H1 (cell line): ENCODE measurements at regions not wholly inside any gene's neighbourhood (a gene's known extent, or its start where the extent isn't known, plus 50 kb on each side); places are given as distances from the start of the nearest gene placed in this dataset.
"Not testable (repeated sequence)": the region's sequence is repeated elsewhere in the genome, so short reads cannot be mapped to it uniquely, and the experiment has no call there.

Experiments used
- CTCF ChIA-PET: fragments of 300-600 bp; sonication (Branson Sonifier 250); formaldehyde crosslinking; loops from one replicate; lab custom pipeline; 2021; ENCODE audit not compliant: partially characterized antibody; lab: Charles Lee
- POLR2A ChIA-PET: fragments of 300-600 bp; sonication (Branson Sonifier 250); formaldehyde crosslinking; loops from one replicate; lab custom pipeline; 2021; ENCODE audit warnings: inconsistent platforms; ENCODE audit not compliant: partially characterized antibody; lab: Charles Lee
- DNase-seq, 2 experiments: peaks; one replicate each; pipeline versions ENCODE4 v3.0.0 to v3.0.0-alpha.2; 2010 to 2022; ENCODE audit warnings: low spot score in 2 of 2, low read depth in 1 of 2, mixed read lengths in 1 of 2
- FAIRE-seq: peaks from 2 replicates; lab custom pipeline; 2011; peaks lifted over from hg19 to GRCh38; lab: Jason Lieb, UNC
- H2AFZ ChIP-seq: 2 replicates; pipeline ENCODE4 v1.8.1; 2012; ENCODE audit warnings: low read length, inconsistent platforms
- H2AK5ac ChIP-seq: 2 replicates; pipeline ENCODE4 v1.6.1; 2013; ENCODE audit warnings: low read depth, low read length
- H2BK120ac ChIP-seq: replicated peaks from 2 replicates; pipeline ENCODE3; 2013; ENCODE audit warnings: low read depth, low read length, inconsistent platforms
- H2BK12ac ChIP-seq: 2 replicates; pipeline ENCODE4 v1.6.1; 2013; ENCODE audit warnings: low read depth, low read length
- H2BK15ac ChIP-seq: 2 replicates; pipeline ENCODE4 v1.6.1; 2013; ENCODE audit warnings: low read length
- H2BK20ac ChIP-seq: 2 replicates; pipeline ENCODE4 v1.6.1; 2013; ENCODE audit warnings: low read length
- H2BK5ac ChIP-seq: 2 replicates; pipeline ENCODE4 v1.6.1; 2013; ENCODE audit warnings: low read depth, low read length
- H3K14ac ChIP-seq: 2 replicates; pipeline ENCODE4 v1.6.1; 2013; ENCODE audit warnings: inconsistent platforms; ENCODE audit not compliant: insufficient read length
- H3K18ac ChIP-seq: 2 replicates; pipeline ENCODE4 v1.6.1; 2013; ENCODE audit warnings: low read length; ENCODE audit errors: extremely low read depth
- H3K23ac ChIP-seq: 2 replicates; pipeline ENCODE4 v1.6.1; 2013; ENCODE audit warnings: inconsistent platforms; ENCODE audit not compliant: insufficient read length
- H3K23me2 ChIP-seq: 2 replicates; pipeline ENCODE4 v1.6.1; 2013; ENCODE audit warnings: low read depth, low read length
- H3K27ac ChIP-seq: 2 replicates; pipeline ENCODE4 v1.6.1; 2011; ENCODE audit warnings: low read depth, low read length, inconsistent platforms
- H3K27me3 ChIP-seq, 4 experiments: replicated peaks in 1 of 4; 1 replicate in 1 of 4; 2 replicates in 3 of 4; pipeline versions ENCODE4 v1.6.1 to v1.8.1; 2011 to 2013; ENCODE audit warnings: low read length in 3 of 4, mild to moderate bottlenecking in 3 of 4, inconsistent platforms in 2 of 4, mixed read lengths in 2 of 4, moderate library complexity in 1 of 4; ENCODE audit not compliant: control insufficient read depth in 3 of 4, insufficient read depth in 3 of 4; ENCODE audit errors: extremely low read depth in 1 of 4
- H3K36me3 ChIP-seq, 4 experiments: 2 replicates each; pipeline versions ENCODE4 v1.6.1 to v1.8.1; 2011 to 2013; ENCODE audit warnings: mild to moderate bottlenecking in 4 of 4, low read length in 3 of 4, moderate library complexity in 2 of 4, control low read depth in 1 of 4, inconsistent platforms in 1 of 4; ENCODE audit not compliant: insufficient read depth in 4 of 4, control insufficient read depth in 2 of 4
- H3K4ac ChIP-seq: replicated peaks from 2 replicates; pipeline ENCODE3; 2013; ENCODE audit warnings: low read length, low read depth, mixed read lengths, inconsistent platforms; ENCODE audit not compliant: insufficient read length
- H3K4me1 ChIP-seq, 4 experiments: replicated peaks in 1 of 4; 1 replicate in 1 of 4; 2 replicates in 3 of 4; pipeline versions ENCODE4 v1.6.1 to v1.8.1; 2011 to 2013; ENCODE audit warnings: low read length in 3 of 4, inconsistent platforms in 2 of 4, mixed read lengths in 1 of 4; ENCODE audit not compliant: insufficient read depth in 4 of 4, control insufficient read depth in 3 of 4
- H3K4me2 ChIP-seq, 2 experiments: 2 replicates each; pipeline versions ENCODE4 v1.6.1 to v1.8.1; 2011 to 2013; ENCODE audit warnings: low read depth in 2 of 2, low read length in 2 of 2, control low read depth in 1 of 2, inconsistent platforms in 1 of 2, mild to moderate bottlenecking in 1 of 2; ENCODE audit not compliant: insufficient read depth in 1 of 2
- H3K4me3 ChIP-seq, 4 experiments: fragments of 200-600, 300-600 bp in 1 of 4; sonication (generic), shearing (Covaris generic), sonication (Bioruptor Twin) in 1 of 4; 2 replicates each; pipeline versions ENCODE4 v1.5.1 to v1.8.1; 2011 to 2016; ENCODE audit warnings: low read length in 4 of 4, low read depth in 3 of 4, control low read depth in 2 of 4, inconsistent platforms in 2 of 4, mild to moderate bottlenecking in 2 of 4, mixed read lengths in 1 of 4, moderate library complexity in 1 of 4; ENCODE audit not compliant: insufficient read depth in 2 of 4; ENCODE audit errors: extremely low read depth in 1 of 4
- H3K56ac ChIP-seq: replicated peaks from 2 replicates; pipeline ENCODE3; 2013; ENCODE audit warnings: low read depth, mild to moderate bottlenecking, mixed read lengths, low read length, inconsistent platforms; ENCODE audit not compliant: insufficient read length
- H3K79me1 ChIP-seq: 2 replicates; pipeline ENCODE4 v1.6.1; 2013; ENCODE audit warnings: low read depth, low read length, control low read depth
- H3K79me2 ChIP-seq, 2 experiments: 2 replicates each; pipeline versions ENCODE4 v1.6.1 to v1.8.1; 2012 to 2013; ENCODE audit warnings: low read length in 2 of 2, mild to moderate bottlenecking in 2 of 2, inconsistent platforms in 1 of 2; ENCODE audit not compliant: insufficient read depth in 2 of 2, control insufficient read depth in 1 of 2
- H3K9ac ChIP-seq, 4 experiments: replicated peaks in 1 of 4; 1 replicate in 1 of 4; 2 replicates in 3 of 4; pipeline versions ENCODE4 v1.6.1 to v1.8.1; 2011 to 2013; ENCODE audit warnings: low read depth in 3 of 4, low read length in 3 of 4, control low read depth in 2 of 4, mild to moderate bottlenecking in 2 of 4, moderate library complexity in 2 of 4, inconsistent platforms in 1 of 4; ENCODE audit errors: extremely low read depth in 1 of 4
- H3K9me3 ChIP-seq, 2 experiments: 2 replicates each; pipeline versions ENCODE4 v1.6.1 to v1.8.1; 2012 to 2013; ENCODE audit warnings: mild to moderate bottlenecking in 2 of 2, moderate library complexity in 2 of 2, control low read depth in 1 of 2, inconsistent platforms in 1 of 2, low read depth in 1 of 2, low read length in 1 of 2, mixed read lengths in 1 of 2; ENCODE audit not compliant: insufficient read depth in 2 of 2
- H4K20me1 ChIP-seq, 2 experiments: replicated peaks in 1 of 2; 2 replicates each; pipeline versions ENCODE3 to v1.8.1; 2011 to 2013; ENCODE audit warnings: inconsistent platforms in 2 of 2, low read length in 2 of 2, mild to moderate bottlenecking in 1 of 2; ENCODE audit not compliant: insufficient read depth in 2 of 2, control insufficient read depth in 1 of 2
- H4K5ac ChIP-seq: 2 replicates; pipeline ENCODE4 v1.6.1; 2013; ENCODE audit warnings: low read length, low read depth, mixed read lengths, inconsistent platforms; ENCODE audit not compliant: insufficient read length
- H4K8ac ChIP-seq: 2 replicates; pipeline ENCODE4 v1.8.0; 2013; ENCODE audit warnings: mild to moderate bottlenecking, moderate library complexity, low read length, inconsistent platforms; ENCODE audit not compliant: insufficient read depth; ENCODE audit errors: extremely low read depth
- H4K91ac ChIP-seq: replicated peaks from 2 replicates; pipeline ENCODE3; 2013; ENCODE audit warnings: low read length, mixed read lengths, inconsistent platforms; ENCODE audit not compliant: insufficient read length
- POLR2A ChIP-seq, 2 experiments: IDR thresholded peaks; 1 replicate in 1 of 2; 2 replicates in 1 of 2; pipeline ENCODE4 v1.6.1; 2011; ENCODE audit warnings: low read depth in 2 of 2, low read length in 2 of 2, mild to moderate bottlenecking in 2 of 2; ENCODE audit errors: control extremely low read depth in 1 of 2
- TBP ChIP-seq: IDR thresholded peaks from 2 replicates; pipeline ENCODE4 v1.6.1; 2011; ENCODE audit warnings: low read depth, low read length, improper control_type of control experiment
- WGBS, 2 experiments: shearing (Covaris generic) in 1 of 2; methylation state at CpG; one replicate each; pipeline versions ENCODE4 v1.1.6 to v1.1.7; 2013 to 2015; ENCODE audit warnings: low lambda C conversion rate in 2 of 2, mixed read lengths in 2 of 2, inconsistent platforms in 1 of 2, low coverage in 1 of 2, missing lambda C conversion rate in 1 of 2; ENCODE audit not compliant: insufficient replicate concordance in 2 of 2, insufficient coverage in 1 of 2, insufficient read length in 1 of 2; ENCODE audit errors: extremely low coverage in 1 of 2, missing lambda C conversion rate in 1 of 2; 5-methylcytosine and 5-hydroxymethylcytosine counted together

- H3K4ac ChIP-seq, CTCF ChIA-PET, DNase-seq, H3K9ac ChIP-seq, H2BK12ac ChIP-seq, H3K79me1 ChIP-seq, H3K27me3 ChIP-seq, H3K56ac ChIP-seq, H3K14ac ChIP-seq, FAIRE-seq, H4K91ac ChIP-seq, H3K27ac ChIP-seq, H4K20me1 ChIP-seq, H2BK15ac ChIP-seq, H3K23me2 ChIP-seq, H2BK20ac ChIP-seq, H2BK120ac ChIP-seq, H2AFZ ChIP-seq, H3K23ac ChIP-seq, H4K8ac ChIP-seq, H2AK5ac ChIP-seq, H3K18ac ChIP-seq, H3K9me3 ChIP-seq: not testable (repeated sequence)
- Histone ChIP-seq H3K79me2 (peaks cover 30 to 90% of the 10 kb centered on the region in 2 experiments; a peak in 3 of 4 replicates), H3K36me3 (peaks cover 3 to 58% (median 14%) of the 10 kb centered on the region in 4 experiments; a peak in 6 of 8 replicates), H2BK5ac (peak overlapping the region; percentile 71; the same call in 1 of the 2 replicates), H3K4me3 (peak overlapping the region; percentile 37 to 67 (median 47)), H4K5ac (peak overlapping the region; percentile 95), H3K4me2 (peak overlapping the region; percentile 67 to 79), H3K4me1 (peaks cover 0 to 11% (median under 1%) of the 10 kb centered on the region in 4 experiments; a peak in 3 of 7 replicates)
- 5% methylated on average over 6 of the region's 8 CpGs; no CpG with 5 or more reads in 1 of the 2 experiments for WGBS, 2 experiments
- POLR2A ChIA-PET = interaction anchor here (0.7 to 4.6 kb wide), 9 partner anchors 7 to 1800 kb away, joined by 3 to 24 read pairs (median 4); no protein-coding TSS in a partner anchor
- TF ChIP-seq POLR2A (IDR thresholded peaks at IDR 0.05; ENCODE audit: control extremely low read depth in 1 of 2, low read depth in 2 of 2, low read length in 2 of 2) (peak in 1 of 2 experiments; percentile 30; a peak in 1 of 3 replicates), TBP (0 out of 2 replicates have a peak, but pooled peaks have one; percentile 29)
These were observed 875.8 kb downstream of the TBL1XR1 start for GRCh38 chr3:176321532-176321931.
